SK-N-SH (cell line): ENCODE measurements at regions not wholly inside any gene's neighbourhood (a gene's known extent, or its start where the extent isn't known, plus 50 kb on each side); places are given as distances from the start of the nearest gene placed in this dataset.

ENCODE experiments used
- CHD2 ChIP-seq: fragments of 150-350 bp; IDR thresholded peaks from 2 replicates; pipeline ENCODE4 v1.6.1; 2018; ENCODE audit warnings: low read length; ENCODE audit not compliant: partially characterized antibody
- EP300 ChIP-seq, 2 experiments: IDR thresholded peaks; 2 replicates each; pipeline versions ENCODE4 v1.4.0 to v1.6.1; 2012; ENCODE audit warnings: borderline replicate concordance in 1 of 2, low read depth in 1 of 2, low read length in 1 of 2
- JUND ChIP-seq: IDR thresholded peaks from 2 replicates; pipeline ENCODE4 v1.4.0; 2012
- MAX ChIP-seq: IDR thresholded peaks from 2 replicates; pipeline ENCODE4 v1.4.0; 2012; ENCODE audit warnings: low read depth
- NFIC ChIP-seq: IDR thresholded peaks from 2 replicates; pipeline ENCODE4 v1.4.0; 2012; ENCODE audit warnings: borderline replicate concordance
- POLR2AphosphoS5 ChIP-seq: IDR thresholded peaks from 2 replicates; pipeline ENCODE4 v1.6.1; 2012; ENCODE audit warnings: low read depth, low read length
- RAD21 ChIP-seq: IDR thresholded peaks from 2 replicates; pipeline ENCODE4 v1.6.1; 2012; ENCODE audit warnings: mild to moderate bottlenecking, low read length
- REST ChIP-seq: IDR thresholded peaks from 2 replicates; pipeline ENCODE4 v1.6.1; 2012; ENCODE audit warnings: mild to moderate bottlenecking, low read depth, low read length, moderate library complexity
- RFX5 ChIP-seq: IDR thresholded peaks from 2 replicates; pipeline ENCODE4 v1.6.1; 2012; ENCODE audit warnings: mild to moderate bottlenecking, improper control_type of control experiment, low read length
- SMC3 ChIP-seq: IDR thresholded peaks from 2 replicates; pipeline ENCODE4 v1.6.1; 2012; ENCODE audit warnings: low read depth, low read length, improper control_type of control experiment
- ZBTB33 ChIP-seq: IDR thresholded peaks from 2 replicates; pipeline ENCODE4 v1.4.0; 2012; ENCODE audit warnings: low read depth, borderline replicate concordance
- TF ChIP-seq, protein P1 (sequence below): fragments of 200-600 bp; sonication (generic); IDR thresholded peaks from 2 replicates; pipeline ENCODE4 v1.6.1; 2017; ENCODE audit warnings: antibody characterized with exemption, mild to moderate bottlenecking, moderate library complexity
- TF ChIP-seq, protein P2 (sequence below): fragments of 150-350 bp; IDR thresholded peaks from 2 replicates; pipeline ENCODE4 v1.6.1; 2017; ENCODE audit warnings: antibody characterized with exemption, low read length, low read depth, borderline replicate concordance

DNA sequence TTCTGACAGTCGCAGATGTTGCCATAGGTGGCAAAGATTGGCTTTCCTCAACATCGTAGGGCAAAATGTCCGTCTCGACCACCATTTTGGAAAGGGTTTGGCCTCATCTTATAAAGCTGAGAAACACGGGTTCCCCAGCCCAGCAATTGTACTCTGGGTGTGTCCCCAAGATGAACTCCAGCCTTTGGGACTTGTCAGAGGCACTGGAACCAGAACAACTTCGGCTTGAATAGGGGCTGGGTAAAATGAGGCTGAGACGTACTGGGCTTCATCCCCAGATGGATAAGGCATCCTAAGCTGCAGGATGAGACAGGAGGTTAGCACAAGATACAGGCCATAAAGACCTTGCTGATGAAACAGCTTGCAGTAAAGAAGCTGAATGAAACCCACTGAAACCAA lies 151.9 kb downstream of the CRLF2 start:
- TF ChIP-seq CHD2 (no peak), EP300 (IDR thresholded peaks at IDR 0.05; ENCODE audit: borderline replicate concordance in 1 of 2, low read depth in 1 of 2, low read length in 1 of 2) (no peak), MAX (no peak), REST (no peak), RAD21 (no peak), RFX5 (no peak), ZBTB33 (no peak), SMC3 (no peak), NFIC (no peak), JUND (no peak), POLR2AphosphoS5 (no peak)
- TF ChIP-seq, protein P1, sequence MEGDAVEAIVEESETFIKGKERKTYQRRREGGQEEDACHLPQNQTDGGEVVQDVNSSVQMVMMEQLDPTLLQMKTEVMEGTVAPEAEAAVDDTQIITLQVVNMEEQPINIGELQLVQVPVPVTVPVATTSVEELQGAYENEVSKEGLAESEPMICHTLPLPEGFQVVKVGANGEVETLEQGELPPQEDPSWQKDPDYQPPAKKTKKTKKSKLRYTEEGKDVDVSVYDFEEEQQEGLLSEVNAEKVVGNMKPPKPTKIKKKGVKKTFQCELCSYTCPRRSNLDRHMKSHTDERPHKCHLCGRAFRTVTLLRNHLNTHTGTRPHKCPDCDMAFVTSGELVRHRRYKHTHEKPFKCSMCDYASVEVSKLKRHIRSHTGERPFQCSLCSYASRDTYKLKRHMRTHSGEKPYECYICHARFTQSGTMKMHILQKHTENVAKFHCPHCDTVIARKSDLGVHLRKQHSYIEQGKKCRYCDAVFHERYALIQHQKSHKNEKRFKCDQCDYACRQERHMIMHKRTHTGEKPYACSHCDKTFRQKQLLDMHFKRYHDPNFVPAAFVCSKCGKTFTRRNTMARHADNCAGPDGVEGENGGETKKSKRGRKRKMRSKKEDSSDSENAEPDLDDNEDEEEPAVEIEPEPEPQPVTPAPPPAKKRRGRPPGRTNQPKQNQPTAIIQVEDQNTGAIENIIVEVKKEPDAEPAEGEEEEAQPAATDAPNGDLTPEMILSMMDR: no peak
- TF ChIP-seq, protein P2, sequence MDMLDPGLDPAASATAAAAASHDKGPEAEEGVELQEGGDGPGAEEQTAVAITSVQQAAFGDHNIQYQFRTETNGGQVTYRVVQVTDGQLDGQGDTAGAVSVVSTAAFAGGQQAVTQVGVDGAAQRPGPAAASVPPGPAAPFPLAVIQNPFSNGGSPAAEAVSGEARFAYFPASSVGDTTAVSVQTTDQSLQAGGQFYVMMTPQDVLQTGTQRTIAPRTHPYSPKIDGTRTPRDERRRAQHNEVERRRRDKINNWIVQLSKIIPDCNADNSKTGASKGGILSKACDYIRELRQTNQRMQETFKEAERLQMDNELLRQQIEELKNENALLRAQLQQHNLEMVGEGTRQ: no peak
